ENCODE measurements at regions not wholly inside any gene's neighbourhood (a gene's known extent, or its start where the extent isn't known, plus 50 kb on each side); places are given as distances from the start of the nearest gene placed in this dataset.

GRCh38 chr13:56561327-56561726, 579.4 kb upstream of the PRR20A start:
- 57% methylated on average over 2 of the region's 2 CpGs for WGBS
- no peaks in the 10 kb centered on the region for H3K4me1 ChIP-seq (ENCODE audit: control insufficient read depth in 4 of 4, insufficient read depth in 4 of 4, low read length in 3 of 4)
- no peaks in the 10 kb centered on the region for H3K36me3 ChIP-seq (ENCODE audit: control insufficient read depth in 4 of 4, insufficient read depth in 3 of 4, low read depth in 1 of 4, low read length in 3 of 4)
- no peak overlapping the region for H3K9ac ChIP-seq (ENCODE audit: low read depth in 1 of 2, low read length in 2 of 2)
- H3K27ac ChIP-seq (ENCODE audit: low read depth in 1 of 2, low read length in 2 of 2), result no peak overlapping the region
- no peaks in the 10 kb centered on the region for H3K27me3 ChIP-seq (ENCODE audit: control insufficient read depth in 4 of 4, insufficient read depth in 4 of 4, low read length in 3 of 4)
- no peak for DNase-seq (ENCODE audit: low spot score)
- no peak for TF ChIP-seq EGR1 (IDR thresholded peaks at IDR 0.05; ENCODE audit: low read depth in 2 of 2)
- TF ChIP-seq NR2F2 (IDR thresholded peaks at IDR 0.05), result no peak
- no peak for TF ChIP-seq JUND (IDR thresholded peaks at IDR 0.05)
- TF ChIP-seq ZBTB33 (IDR thresholded peaks at IDR 0.05), result no peak
- TF ChIP-seq HNF4G (IDR thresholded peaks at IDR 0.05), result no peak
- no peak for TF ChIP-seq FOXA2 (IDR thresholded peaks at IDR 0.05)
- TF ChIP-seq MAX (IDR thresholded peaks at IDR 0.05), result no peak
- no peak for TF ChIP-seq GABPA (IDR thresholded peaks at IDR 0.05 in 1 of 2, conservative IDR thresholded peaks at IDR 0.05 in 1 of 2)
- no peak for TF ChIP-seq FOXA1 (IDR thresholded peaks at IDR 0.05)
- peak; percentile 39 to 49 for TF ChIP-seq RAD21 (IDR thresholded peaks at IDR 0.05)
- no peak for TF ChIP-seq ATF3 (IDR thresholded peaks at IDR 0.05)
- no peak for TF ChIP-seq SP1 (IDR thresholded peaks at IDR 0.05)
- no peak for TF ChIP-seq REST (IDR thresholded peaks at IDR 0.05)
- peak; percentile 17 for TF ChIP-seq CTCF (IDR thresholded peaks at IDR 0.05; ENCODE audit: low read depth, low read length, missing input control)
- no peak for TF ChIP-seq YY1 (IDR thresholded peaks at IDR 0.05)
- no peak for TF ChIP-seq RXRA (IDR thresholded peaks at IDR 0.05)
- TF ChIP-seq TAF1 (conservative IDR thresholded peaks at IDR 0.05), result no peak
- no peak for TF ChIP-seq HNF4A (conservative IDR thresholded peaks at IDR 0.05)
- no peak overlapping the region for H3K4me3 ChIP-seq (ENCODE audit: low read depth in 1 of 3, low read length in 3 of 3)
- H3K9me3 ChIP-seq (ENCODE audit: control insufficient read depth in 4 of 4, low read length in 3 of 4), result no peaks in the 10 kb centered on the region
